Panc1 (cell line): ENCODE measurements at regions not wholly inside any gene's neighbourhood (a gene's known extent, or its start where the extent isn't known, plus 50 kb on each side); places are given as distances from the start of the nearest gene placed in this dataset.

Experiments used
- POLR2AphosphoS5 ChIP-seq: IDR thresholded peaks from 2 replicates; pipeline ENCODE4 v1.6.1; 2012; ENCODE audit warnings: mild to moderate bottlenecking, low read depth, low read length, moderate library complexity
- SIN3A ChIP-seq: IDR thresholded peaks from 2 replicates; pipeline ENCODE4 v1.6.1; 2012; ENCODE audit warnings: low read depth, mild to moderate bottlenecking, low read length, moderate library complexity, borderline replicate concordance; ENCODE audit not compliant: insufficient read depth
- TF ChIP-seq, protein P1 (sequence below): fragments of 450-650 bp; IDR thresholded peaks from 2 replicates; pipeline ENCODE4 v1.5.1; 2017; ENCODE audit warnings: mild to moderate bottlenecking
- TF ChIP-seq, protein P2 (sequence below), 2 experiments: IDR thresholded peaks; 2 replicates each; pipeline ENCODE4 v1.6.1; 2011 to 2012; ENCODE audit warnings: low read depth in 2 of 2, control low read depth in 1 of 2, low read length in 1 of 2, mild to moderate bottlenecking in 1 of 2, moderate library complexity in 1 of 2; ENCODE audit not compliant: insufficient read depth in 1 of 2

DNA sequence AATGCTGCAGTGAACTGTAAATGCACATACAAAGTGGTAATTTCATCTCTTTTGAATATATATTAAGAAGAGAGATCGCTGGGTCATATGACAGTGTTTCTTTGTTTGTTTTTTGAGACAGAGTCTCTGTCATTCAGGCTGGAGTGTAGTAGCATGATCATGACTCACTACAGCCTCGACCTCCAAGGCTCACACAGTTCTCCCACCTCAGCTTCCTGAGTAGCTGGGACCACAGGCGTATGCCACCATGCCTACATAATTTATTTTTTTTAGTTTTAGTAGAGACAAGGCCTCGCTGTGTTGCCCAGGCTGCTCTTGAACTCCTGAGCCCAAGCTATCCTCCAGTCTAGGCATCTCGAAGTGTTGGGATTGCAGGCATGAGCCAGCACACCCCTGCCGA lies 62.4 kb upstream of the ACSS3 start:
- TF ChIP-seq, protein P1, sequence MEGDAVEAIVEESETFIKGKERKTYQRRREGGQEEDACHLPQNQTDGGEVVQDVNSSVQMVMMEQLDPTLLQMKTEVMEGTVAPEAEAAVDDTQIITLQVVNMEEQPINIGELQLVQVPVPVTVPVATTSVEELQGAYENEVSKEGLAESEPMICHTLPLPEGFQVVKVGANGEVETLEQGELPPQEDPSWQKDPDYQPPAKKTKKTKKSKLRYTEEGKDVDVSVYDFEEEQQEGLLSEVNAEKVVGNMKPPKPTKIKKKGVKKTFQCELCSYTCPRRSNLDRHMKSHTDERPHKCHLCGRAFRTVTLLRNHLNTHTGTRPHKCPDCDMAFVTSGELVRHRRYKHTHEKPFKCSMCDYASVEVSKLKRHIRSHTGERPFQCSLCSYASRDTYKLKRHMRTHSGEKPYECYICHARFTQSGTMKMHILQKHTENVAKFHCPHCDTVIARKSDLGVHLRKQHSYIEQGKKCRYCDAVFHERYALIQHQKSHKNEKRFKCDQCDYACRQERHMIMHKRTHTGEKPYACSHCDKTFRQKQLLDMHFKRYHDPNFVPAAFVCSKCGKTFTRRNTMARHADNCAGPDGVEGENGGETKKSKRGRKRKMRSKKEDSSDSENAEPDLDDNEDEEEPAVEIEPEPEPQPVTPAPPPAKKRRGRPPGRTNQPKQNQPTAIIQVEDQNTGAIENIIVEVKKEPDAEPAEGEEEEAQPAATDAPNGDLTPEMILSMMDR = no peak
- TF ChIP-seq POLR2AphosphoS5 (no peak), SIN3A (no peak)
- TF ChIP-seq, protein P2, sequence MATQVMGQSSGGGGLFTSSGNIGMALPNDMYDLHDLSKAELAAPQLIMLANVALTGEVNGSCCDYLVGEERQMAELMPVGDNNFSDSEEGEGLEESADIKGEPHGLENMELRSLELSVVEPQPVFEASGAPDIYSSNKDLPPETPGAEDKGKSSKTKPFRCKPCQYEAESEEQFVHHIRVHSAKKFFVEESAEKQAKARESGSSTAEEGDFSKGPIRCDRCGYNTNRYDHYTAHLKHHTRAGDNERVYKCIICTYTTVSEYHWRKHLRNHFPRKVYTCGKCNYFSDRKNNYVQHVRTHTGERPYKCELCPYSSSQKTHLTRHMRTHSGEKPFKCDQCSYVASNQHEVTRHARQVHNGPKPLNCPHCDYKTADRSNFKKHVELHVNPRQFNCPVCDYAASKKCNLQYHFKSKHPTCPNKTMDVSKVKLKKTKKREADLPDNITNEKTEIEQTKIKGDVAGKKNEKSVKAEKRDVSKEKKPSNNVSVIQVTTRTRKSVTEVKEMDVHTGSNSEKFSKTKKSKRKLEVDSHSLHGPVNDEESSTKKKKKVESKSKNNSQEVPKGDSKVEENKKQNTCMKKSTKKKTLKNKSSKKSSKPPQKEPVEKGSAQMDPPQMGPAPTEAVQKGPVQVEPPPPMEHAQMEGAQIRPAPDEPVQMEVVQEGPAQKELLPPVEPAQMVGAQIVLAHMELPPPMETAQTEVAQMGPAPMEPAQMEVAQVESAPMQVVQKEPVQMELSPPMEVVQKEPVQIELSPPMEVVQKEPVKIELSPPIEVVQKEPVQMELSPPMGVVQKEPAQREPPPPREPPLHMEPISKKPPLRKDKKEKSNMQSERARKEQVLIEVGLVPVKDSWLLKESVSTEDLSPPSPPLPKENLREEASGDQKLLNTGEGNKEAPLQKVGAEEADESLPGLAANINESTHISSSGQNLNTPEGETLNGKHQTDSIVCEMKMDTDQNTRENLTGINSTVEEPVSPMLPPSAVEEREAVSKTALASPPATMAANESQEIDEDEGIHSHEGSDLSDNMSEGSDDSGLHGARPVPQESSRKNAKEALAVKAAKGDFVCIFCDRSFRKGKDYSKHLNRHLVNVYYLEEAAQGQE (IDR thresholded peaks at IDR 0.05; ENCODE audit: insufficient read depth in 1 of 2, low read depth in 2 of 2, low read length in 1 of 2) = no peak
